ENCODE measurements at regions not wholly inside any gene's neighbourhood (a gene's known extent, or its start where the extent isn't known, plus 50 kb on each side); places are given as distances from the start of the nearest gene placed in this dataset.
"Not testable (repeated sequence)": the region's sequence is repeated elsewhere in the genome, so short reads cannot be mapped to it uniquely, and the experiment has no call there.

DNA sequence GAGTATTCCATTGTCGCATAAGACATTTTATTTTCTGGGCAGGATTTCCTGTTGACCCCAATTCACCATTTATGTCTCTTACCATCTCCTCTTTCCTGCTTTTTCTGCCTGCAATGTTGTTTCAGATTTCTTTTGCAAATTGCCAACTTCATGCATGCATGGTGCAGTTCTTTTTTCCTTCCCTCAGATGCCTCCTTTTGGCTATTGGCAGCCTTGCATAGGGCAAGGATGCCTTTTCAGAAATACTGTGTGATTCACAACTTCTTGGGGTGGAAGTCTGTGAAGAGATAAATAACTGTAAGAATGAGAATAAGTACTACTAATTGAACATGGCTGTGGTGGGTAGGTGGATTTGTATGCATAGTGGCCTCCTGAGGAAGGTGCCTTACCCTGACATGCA is 116.7 kb downstream of the SOX4 start:
- DNase-seq (ENCODE audit: low read depth), result no peak

DNA sequence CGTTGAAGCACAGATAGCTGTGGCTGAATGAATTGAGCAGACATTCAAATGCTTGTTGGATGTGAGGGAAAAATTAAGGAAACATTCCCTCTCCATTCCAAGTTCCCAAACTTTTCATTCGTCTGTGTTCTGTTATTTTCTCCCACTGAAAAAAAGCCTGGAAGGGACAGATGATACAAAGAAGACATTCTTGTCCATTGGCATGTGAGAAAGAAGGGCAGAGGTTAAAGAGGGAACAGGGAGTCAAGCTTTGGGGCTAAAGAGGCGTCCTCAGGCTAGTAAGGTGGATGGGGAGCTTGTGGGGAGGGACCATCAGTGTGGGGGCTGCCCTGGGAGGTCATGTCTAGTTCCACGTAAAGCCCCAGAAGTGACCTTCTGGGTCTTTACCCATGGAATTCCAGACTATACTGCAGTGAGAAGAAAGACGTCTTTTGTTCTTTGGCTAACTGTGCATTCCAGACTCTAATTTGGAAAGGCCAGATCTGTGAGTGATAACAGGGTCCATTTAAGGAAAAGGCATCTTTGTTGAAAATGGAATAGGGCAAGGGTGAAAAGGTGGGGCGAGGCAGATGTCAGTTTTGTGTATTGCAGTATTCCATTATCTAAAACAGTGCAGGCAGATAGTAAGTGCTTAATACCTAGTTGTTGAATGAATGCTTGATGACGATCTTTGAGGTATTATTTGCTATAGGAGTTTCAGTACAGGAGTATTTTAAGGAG is 117.5 kb downstream of the SOX4 start:
- DNase-seq (ENCODE audit: low read depth), result no peak

DNA sequence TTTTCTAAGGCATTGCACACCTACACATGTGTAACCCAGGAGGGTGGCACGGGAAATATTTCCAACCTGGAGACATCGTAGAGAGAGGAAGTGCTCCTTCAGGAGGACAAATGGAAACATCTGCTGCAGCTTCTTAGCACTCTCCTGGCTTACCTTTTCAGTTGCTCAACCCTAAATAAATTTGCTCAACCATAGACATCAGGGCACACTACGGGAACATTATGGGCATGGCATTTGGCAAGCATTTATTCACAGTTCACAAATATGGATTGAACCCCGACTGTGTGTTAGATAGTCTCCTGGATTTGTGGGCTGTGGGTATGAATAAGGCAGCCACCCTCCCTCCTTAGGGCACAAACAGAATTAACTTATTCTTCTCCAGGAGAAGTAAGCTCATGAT is 118.7 kb downstream of the SOX4 start:
- DNase-seq (ENCODE audit: low read depth), result no peak

DNA sequence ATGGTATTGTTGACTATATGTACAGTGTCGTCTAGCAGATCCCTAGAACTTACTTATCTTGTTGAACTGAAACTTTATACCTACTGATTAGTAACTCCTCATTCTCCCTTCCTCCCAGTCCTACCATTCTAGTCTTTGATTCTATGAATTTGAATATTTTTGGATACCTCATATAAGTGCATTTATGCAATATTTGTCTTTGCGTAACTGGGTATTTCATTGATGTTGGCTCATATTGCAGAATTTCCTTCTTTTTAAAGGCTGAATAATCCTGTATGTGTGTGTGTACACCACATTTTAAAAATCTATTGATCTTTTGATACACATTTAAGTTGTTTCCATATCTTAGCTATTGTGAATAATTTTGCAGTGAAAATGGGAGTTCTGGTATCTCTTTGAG is 119.9 kb downstream of the SOX4 start:
- DNase-seq (ENCODE audit: low read depth), result no peak

DNA sequence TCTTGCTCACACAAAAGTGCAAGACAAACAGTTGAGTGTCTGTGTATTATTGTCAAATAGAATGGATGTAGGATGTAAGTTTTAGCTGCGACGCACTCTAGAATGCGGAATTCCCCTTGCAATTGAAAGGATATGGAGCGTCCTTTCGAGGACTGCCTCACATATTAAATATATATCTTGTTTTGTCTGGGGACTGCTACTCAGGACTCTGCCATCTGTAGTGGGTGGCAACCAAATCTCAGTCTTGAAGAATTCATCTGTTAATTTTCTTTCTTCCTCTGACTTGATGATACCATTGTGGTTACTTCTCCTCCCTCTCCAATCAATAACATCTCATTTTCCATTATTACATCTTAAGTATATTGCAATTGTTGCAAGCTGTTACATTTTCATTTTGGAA is 121.6 kb downstream of the SOX4 start:
- no peak for DNase-seq (ENCODE audit: low read depth)

DNA sequence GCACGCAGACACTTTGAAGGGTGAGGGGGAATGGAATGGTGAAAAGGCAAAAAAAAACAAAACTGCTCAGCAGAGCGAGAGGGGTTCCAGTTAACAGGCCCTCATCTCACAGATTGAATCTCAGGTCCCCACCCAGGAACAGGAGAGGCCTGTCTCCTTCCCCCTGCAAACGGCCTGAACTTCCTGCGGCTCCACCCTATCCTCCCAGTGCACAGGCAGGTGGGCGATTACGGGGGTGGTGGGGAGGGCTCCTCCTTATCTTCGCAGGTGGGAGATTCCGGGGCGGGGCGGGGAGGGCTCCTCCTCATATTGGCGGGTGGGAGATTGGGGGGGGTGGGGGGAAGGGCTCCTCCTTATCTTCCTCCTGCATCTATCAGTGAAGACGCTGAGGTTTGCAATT is 129.0 kb downstream of the SOX4 start:
- DNase-seq (ENCODE audit: low read depth), result no peak

DNA sequence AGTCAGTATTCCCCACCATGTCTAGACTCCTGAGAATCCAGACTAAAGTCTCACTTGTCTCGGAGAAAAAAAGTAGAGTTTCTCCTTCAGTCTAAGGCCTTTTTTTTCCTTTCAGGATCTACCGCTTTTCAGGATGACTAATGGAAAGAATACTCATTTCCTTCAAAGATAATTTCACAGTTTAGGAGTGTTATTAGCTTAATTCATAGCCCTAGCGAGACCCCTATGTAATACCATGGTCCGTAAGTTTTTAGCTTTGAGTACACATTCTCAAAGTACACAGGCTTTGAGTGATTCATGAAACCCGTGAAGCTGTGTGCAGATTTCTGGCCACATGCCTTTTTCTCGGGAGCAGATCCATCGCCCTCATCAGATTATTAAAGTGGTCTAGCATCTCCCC is 133.1 kb downstream of the SOX4 start:
- no peak for DNase-seq (ENCODE audit: low read depth)

DNA sequence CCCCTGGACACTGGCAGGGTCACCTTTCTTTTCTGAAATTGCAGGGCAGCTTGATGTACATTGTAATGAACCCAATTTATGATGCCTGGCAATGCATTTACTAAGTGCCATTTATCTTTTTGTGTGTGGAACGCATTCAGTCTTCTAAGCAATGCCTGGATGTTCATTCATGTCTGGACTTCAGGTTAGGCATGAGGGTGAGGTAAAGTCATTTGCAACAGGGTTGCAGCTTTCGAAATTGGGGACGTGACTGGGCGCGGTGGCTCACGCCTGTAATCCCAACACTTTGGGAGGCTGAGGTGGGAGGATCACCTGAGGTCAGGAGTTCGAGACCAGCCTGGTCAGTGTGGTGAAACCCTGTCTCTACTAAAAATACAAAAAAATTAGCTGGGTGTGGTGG is 134.6 kb downstream of the SOX4 start:
- no peak for DNase-seq (ENCODE audit: low read depth)

DNA sequence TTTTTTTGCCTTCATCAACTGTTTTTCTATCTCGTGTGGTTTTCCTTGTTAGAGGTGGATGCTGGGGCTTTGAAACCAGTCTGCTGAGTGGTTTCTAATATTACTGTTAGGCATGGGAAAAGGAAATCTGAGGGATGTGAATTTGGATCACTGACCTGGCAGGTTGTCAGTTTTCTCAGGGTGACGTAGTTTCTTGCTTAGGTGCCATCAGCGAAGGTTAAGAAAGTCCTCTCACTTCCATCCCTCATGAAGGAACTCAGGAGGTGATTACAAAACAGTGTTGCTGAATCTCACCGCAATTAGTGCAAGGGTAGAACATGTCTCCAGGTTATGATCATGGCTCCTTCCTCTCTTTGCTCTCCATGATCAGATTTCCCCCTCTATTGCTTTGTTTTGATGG is 135.9 kb downstream of the SOX4 start:
- no peak for DNase-seq (ENCODE audit: low read depth)

DNA sequence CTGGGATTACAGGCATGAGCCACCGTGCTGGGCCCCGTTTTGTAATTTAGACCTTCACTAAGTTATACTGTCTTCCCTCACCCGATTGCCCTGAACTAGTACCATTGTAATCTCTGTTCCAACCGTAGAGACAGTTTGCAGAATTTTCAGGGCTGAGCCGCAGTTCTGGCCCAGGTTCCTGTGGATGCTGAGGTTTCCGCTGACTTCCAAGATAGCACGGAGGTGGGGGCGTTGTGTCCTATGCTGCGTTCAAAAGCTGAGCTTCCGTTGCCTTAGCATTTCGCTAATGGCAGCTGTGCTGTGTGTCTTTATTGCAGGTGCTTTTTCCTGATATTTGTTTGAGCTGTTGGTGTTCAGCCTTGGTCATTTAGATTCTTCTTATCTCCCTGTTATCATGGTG is 137.0 kb downstream of the SOX4 start:
- DNase-seq (ENCODE audit: low read depth), result no peak

DNA sequence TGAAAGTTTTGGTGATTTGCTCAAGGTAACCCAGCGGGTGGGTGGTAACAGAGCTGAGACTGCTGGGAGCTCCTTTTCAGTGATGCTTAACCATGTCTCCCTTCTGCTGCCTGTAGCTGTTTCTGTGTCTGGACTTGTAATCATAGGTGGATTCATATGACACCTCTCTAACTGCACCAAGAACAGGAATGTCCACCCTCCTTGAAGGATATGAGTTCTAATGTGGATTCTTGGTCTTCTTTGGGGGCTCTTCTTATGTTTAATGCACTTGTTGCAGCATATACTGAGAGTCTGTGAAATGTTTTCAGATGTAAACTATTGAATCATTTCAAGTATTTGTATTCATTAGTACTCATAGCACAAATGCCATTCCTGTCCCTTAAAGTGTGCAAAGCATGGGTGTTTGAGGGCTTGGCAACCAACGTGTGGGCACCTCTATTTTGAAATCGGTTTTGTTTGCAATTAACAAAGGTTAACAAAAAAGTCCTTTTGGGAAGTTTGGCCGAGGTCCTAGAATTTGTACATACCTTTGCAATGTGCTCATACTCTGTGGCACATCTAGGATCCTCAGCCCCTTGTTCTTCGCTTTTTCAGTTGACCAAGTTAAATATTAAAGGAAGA is 138.0 kb downstream of the SOX4 start:
- DNase-seq (ENCODE audit: low read depth), result peak; percentile 71

DNA sequence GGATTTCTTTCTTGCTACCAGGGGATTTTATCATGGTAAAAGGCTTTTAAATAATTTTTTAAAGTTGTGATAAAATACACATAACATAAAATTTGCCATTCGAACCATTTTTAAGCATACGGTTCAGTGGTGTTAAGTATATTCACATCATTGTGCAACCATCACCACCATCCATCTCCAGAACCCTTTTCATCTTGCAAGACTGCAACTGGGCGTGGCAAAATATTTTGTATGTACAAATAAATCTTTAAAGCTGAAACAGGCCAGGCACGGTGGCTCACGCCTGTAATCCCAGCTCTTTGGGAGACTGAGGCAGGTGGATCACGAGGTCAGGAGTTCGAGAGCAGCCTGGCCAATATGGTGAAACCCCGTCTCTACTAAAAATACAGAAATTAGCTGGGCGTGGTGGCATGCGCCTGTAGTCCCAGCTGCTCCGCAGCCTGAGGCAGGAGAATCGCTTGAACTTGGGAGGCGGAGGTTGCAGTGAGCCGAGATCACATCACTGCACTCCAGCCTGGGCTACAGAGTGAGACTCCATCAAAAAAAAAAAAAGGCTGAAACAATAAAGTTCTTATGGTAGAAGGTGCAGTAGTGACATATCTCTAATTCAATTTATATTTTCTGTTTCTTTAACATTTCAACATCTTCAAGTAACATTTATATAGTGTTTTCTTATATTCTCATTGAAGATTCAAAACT is 138.6 kb downstream of the SOX4 start:
- not testable (repeated sequence) for DNase-seq (ENCODE audit: low read depth)

DNA sequence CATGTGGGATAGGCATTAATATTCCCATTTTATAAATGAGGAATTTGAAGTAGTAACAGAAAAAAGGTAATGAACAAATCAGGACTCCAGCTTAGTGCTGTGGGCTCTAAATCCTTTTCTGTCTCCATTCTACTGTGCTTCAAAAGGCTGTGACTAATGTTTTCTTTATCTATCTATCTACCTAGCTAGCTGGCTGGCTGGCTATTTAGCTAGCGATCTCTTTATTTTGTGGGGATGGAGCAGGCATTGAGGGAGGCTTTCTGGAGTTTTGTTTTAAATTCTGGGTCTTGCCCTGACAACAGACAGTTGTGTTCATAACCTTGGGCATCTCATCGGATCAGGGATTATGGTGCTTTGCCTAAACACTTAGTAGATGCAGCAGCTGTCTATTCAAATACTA is 139.2 kb downstream of the SOX4 start:
- peak; percentile 13 for DNase-seq (ENCODE audit: low read depth)

DNA sequence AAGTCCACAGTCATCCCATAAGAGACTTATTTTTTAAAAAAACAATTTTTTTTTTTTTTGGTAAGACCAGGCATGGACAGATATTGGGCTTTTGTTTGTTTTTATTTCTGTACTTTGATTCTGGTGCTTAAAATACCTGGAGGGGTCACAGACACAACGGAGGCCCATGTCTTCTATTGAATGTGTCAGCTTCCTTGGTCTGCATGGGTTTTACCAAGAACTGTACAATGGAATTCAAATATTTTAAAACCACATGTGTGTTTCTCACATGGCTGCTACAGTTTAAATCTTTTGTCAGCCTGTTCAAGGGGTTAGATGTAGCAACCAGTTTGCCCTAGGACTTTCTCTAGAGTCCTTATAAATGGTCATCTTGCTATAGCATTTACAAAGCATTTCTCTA is 139.8 kb downstream of the SOX4 start:
- DNase-seq (ENCODE audit: low read depth), result no peak

DNA sequence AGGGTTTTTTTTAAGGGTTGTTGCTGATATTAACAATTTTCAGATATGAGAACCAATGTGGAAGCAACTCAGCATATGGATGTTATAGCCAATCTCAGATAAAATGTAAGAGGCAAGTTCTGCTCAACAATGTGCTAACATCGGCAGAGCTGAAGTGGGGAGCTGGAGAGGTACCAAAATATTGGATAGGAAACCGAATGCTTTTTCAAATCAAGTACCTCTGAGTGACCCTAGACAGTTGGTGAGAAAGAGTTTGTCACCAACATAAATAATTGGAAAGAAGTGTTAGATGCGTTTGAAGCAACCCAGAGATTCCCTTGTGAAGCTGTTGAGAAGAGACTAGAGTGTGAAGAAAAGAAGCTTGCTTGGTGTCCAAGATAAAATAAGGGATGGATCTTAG is 140.7 kb downstream of the SOX4 start:
- no peak for DNase-seq (ENCODE audit: low read depth)

DNA sequence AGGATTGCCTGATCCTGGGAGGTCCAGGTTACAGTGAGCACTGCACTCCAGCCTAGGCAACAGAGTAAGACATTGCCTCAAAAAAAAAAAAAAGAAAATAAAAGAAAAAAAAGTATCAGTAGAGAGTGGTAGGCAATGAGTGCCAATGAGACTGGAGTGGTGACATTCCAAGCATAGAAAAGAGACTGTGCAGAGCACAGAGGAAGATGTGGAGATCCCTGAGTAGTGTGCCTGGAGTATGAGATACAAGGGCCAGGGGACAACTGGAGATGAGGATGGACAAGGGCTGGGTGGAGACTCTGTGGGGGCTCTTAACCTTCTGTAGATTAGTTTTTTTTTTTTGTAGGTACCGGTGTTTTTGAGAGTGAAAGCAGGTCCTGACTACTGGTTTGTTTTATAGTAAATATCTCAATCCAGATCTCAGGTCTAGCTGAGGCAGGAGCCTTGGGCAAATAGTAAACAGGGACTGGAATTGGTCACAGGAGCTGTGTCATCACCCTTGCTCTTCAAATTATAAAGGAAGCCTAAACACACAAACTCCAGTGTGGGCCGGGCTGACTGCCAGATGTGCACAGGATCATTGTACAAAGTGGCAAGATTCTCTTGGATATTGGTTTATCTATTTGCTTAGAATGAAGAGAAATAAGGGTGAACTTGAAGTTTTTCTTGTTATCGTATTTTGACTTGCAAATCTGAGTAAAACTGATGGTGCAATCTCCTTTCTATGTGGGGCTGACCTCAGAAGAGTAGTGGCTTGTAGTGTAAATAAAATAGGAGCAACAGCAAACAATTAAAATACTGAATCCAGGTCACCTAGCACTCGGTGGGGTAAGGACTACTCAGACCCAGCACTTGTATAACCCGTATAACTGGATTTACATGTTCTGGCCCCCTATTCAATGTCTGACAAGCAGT is 144.9 kb downstream of the SOX4 start:
- peak; percentile 46 for DNase-seq (ENCODE audit: low read depth)

DNA sequence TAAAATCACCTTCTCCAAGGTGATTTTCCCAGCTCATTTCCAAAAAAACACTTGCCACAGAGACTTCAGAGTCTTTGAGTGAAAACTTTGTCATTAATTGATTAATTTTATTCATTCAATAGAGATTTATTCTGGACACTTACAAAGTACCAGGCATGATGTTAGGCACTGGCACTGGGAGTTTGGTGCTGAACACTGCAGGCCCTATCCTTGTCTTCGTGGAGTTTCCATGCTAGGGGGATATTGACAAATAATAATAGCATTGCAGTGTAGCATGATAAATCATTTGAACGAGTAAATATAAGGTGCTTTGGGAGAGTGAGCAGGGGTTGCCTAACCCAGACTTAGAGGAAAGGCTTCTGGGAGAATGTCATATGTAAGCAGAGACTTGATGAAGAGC is 145.7 kb downstream of the SOX4 start:
- DNase-seq (ENCODE audit: low read depth), result no peak

DNA sequence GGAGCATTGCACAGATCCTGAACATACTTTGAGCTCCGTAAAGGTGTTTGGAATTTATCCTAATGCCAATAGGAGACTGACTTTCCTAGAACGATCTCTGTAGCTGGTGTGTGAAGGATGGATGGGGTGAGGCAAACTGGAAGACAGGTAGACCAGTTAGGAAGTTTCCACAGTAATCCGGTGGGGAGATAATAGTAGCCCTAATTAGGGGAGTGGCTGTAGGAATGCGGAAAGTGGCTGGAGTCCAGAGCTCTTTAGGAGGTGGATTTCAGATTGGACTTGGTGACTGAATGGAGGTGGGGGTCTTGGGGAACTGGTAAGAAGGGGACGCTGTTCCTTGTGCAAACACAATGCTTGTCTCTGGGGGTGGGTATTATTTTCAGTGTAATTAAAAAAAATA is 146.3 kb downstream of the SOX4 start:
- DNase-seq (ENCODE audit: low read depth), result no peak

DNA sequence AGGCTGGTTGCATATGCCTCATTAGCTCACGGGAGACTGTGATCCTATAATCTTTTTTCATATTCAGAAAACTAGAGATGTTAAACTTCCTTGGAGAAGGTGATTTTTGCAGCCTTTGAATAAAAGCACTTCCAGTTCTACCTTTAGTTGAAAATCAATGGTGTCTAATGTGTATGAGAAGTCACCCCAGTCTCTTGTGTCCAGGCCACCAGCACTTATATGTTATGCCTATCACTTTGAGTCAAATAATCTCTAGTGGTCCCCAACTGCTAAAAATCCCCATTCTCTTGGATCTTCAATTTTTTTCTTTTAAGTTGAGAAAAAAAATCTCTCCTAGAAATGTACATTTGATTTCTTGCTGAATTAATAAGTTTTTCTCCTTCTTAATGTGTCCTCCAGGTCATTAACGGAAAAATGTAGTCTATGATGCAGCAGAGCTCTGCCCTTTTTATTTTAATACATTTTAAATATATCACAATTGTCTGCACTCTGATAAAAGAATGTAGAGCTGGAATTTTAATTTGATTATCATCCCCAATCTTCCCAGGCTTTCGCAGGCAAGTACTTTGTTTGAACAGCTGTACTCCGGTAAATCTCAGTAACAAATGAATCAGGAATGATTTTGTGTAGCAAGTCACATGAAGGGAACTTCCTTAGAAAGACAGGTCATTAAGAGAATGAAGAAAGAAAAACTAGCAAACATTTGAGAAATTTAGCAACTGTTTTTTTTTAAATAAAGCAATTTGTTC is 147.0 kb downstream of the SOX4 start:
- peak; percentile 37 for DNase-seq (ENCODE audit: low read depth)

DNA sequence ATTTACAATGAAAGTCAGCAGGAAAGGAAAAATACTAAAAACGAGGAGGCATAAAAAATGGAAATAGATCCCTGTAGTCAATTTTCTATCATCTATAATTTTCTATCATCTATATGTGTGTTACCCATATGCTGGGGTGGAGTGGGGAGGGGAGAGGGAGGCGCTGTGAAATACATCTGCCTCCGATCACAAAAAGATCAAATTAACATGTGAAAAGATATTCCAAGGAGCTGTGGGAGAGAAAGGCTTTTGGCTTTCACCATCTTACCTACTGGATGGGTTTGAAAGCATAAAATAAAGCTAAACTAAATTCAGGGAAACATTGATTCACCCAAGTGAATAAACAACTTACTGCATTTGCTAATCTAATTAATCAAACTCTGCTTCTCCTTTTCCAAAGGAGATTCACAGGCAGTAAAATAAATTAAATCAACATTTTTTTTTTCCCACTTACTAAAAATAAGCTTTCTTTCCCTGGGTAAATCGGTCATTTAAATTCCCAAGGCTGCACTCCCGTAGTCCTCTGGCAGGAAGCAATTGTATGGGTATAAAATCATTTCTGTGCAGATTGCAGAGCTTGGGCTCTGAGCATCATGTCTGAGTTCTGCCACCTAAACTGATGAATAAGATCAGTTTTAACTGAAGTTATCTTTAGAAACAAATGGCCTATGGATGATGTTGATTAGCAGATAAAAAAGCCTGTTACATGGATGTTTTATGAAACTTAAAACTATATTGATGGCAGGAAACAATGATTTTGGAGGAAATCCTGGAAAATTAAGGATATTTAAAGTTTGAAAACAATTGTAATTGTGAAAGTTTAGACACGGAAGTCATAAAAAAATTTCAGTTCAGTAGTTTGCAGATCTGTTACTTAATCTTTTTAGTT is 147.9 kb downstream of the SOX4 start:
- DNase-seq (ENCODE audit: low read depth), result peak; percentile 19

All from Daoy (cell line).